ENCODE measurements at regions not wholly inside any gene's neighbourhood (a gene's known extent, or its start where the extent isn't known, plus 50 kb on each side); places are given as distances from the start of the nearest gene placed in this dataset.

DNA sequence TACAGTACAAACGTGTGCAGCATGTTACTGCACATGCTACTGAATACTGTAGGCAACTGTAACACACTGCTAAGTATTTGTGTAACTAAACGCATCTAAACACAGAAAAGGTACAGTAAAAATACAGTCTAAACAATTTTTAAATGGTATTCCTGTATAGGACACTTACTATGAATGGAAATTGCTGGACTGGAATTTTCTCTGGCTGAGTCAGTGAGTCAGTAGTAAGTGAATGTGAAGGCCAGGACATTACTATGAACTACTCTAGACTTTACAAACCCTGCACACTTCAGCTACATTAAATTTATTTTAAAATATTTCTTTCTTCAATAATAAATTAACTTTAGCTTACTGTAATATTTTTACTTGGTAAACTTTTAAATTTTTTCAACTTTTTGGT, 225.0 kb upstream of the TENT5A start:
- TF ChIP-seq SP1 (IDR thresholded peaks at IDR 0.05): no peak
- TF ChIP-seq, protein P1, sequence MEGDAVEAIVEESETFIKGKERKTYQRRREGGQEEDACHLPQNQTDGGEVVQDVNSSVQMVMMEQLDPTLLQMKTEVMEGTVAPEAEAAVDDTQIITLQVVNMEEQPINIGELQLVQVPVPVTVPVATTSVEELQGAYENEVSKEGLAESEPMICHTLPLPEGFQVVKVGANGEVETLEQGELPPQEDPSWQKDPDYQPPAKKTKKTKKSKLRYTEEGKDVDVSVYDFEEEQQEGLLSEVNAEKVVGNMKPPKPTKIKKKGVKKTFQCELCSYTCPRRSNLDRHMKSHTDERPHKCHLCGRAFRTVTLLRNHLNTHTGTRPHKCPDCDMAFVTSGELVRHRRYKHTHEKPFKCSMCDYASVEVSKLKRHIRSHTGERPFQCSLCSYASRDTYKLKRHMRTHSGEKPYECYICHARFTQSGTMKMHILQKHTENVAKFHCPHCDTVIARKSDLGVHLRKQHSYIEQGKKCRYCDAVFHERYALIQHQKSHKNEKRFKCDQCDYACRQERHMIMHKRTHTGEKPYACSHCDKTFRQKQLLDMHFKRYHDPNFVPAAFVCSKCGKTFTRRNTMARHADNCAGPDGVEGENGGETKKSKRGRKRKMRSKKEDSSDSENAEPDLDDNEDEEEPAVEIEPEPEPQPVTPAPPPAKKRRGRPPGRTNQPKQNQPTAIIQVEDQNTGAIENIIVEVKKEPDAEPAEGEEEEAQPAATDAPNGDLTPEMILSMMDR (IDR thresholded peaks at IDR 0.05; ENCODE audit: low read depth, low read length, missing input control): no peak
- TF ChIP-seq, protein P2, sequence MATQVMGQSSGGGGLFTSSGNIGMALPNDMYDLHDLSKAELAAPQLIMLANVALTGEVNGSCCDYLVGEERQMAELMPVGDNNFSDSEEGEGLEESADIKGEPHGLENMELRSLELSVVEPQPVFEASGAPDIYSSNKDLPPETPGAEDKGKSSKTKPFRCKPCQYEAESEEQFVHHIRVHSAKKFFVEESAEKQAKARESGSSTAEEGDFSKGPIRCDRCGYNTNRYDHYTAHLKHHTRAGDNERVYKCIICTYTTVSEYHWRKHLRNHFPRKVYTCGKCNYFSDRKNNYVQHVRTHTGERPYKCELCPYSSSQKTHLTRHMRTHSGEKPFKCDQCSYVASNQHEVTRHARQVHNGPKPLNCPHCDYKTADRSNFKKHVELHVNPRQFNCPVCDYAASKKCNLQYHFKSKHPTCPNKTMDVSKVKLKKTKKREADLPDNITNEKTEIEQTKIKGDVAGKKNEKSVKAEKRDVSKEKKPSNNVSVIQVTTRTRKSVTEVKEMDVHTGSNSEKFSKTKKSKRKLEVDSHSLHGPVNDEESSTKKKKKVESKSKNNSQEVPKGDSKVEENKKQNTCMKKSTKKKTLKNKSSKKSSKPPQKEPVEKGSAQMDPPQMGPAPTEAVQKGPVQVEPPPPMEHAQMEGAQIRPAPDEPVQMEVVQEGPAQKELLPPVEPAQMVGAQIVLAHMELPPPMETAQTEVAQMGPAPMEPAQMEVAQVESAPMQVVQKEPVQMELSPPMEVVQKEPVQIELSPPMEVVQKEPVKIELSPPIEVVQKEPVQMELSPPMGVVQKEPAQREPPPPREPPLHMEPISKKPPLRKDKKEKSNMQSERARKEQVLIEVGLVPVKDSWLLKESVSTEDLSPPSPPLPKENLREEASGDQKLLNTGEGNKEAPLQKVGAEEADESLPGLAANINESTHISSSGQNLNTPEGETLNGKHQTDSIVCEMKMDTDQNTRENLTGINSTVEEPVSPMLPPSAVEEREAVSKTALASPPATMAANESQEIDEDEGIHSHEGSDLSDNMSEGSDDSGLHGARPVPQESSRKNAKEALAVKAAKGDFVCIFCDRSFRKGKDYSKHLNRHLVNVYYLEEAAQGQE (IDR thresholded peaks at IDR 0.05): no peak
- TF ChIP-seq, protein P3, sequence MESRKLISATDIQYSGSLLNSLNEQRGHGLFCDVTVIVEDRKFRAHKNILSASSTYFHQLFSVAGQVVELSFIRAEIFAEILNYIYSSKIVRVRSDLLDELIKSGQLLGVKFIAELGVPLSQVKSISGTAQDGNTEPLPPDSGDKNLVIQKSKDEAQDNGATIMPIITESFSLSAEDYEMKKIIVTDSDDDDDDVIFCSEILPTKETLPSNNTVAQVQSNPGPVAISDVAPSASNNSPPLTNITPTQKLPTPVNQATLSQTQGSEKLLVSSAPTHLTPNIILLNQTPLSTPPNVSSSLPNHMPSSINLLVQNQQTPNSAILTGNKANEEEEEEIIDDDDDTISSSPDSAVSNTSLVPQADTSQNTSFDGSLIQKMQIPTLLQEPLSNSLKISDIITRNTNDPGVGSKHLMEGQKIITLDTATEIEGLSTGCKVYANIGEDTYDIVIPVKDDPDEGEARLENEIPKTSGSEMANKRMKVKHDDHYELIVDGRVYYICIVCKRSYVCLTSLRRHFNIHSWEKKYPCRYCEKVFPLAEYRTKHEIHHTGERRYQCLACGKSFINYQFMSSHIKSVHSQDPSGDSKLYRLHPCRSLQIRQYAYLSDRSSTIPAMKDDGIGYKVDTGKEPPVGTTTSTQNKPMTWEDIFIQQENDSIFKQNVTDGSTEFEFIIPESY (IDR thresholded peaks at IDR 0.05): no peak
- no peak for TF ChIP-seq GABPA (IDR thresholded peaks at IDR 0.05 in 1 of 2, conservative IDR thresholded peaks at IDR 0.05 in 1 of 2)
- TF ChIP-seq JUND (IDR thresholded peaks at IDR 0.05): no peak
- TF ChIP-seq NR2F2 (IDR thresholded peaks at IDR 0.05): no peak
- TF ChIP-seq RAD21 (IDR thresholded peaks at IDR 0.05): no peak
- TF ChIP-seq, protein P4, sequence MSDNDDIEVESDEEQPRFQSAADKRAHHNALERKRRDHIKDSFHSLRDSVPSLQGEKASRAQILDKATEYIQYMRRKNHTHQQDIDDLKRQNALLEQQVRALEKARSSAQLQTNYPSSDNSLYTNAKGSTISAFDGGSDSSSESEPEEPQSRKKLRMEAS (IDR thresholded peaks at IDR 0.05): no peak

Measured in liver (tissue), 3 donors.